D721Med (cell line): ENCODE measurements at regions not wholly inside any gene's neighbourhood (a gene's known extent, or its start where the extent isn't known, plus 50 kb on each side); places are given as distances from the start of the nearest gene placed in this dataset.

Experiments
- DNase-seq: peaks from one replicate; pipeline ENCODE4 v3.0.0; 2011; ENCODE audit warnings: low spot score; ENCODE audit not compliant: insufficient read length
- FAIRE-seq: peaks from 2 replicates; lab custom pipeline; 2011; peaks lifted over from hg19 to GRCh38; lab: Jason Lieb, UNC
- CTCF ChIP-seq: IDR thresholded peaks from 2 replicates; pipeline ENCODE4 v1.5.1; 2012; ENCODE audit warnings: mild to moderate bottlenecking, control low read depth; ENCODE audit not compliant: insufficient read depth; ENCODE audit errors: missing control alignments

DNA sequence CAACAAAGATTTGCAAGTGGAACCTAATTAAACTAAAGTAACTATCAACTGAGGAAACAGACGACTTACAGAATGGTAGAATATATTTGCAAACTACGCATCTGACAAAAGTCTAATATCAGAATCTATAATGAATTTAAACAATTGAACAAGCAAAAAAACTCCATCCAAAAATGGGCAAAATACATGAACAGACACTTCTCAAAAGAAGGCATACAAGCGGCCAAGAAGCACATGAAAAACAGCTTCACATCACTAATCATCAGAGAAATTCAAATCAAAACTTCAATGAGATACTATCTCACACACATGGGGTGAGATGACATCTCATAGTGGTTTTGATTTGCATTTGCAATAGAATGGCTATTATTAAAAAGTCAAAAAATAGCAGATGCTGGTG lies 128.6 kb downstream of the POLR2M start:
- DNase-seq, result no peak
- FAIRE-seq, result no peak
- no peak for TF ChIP-seq CTCF

DNA sequence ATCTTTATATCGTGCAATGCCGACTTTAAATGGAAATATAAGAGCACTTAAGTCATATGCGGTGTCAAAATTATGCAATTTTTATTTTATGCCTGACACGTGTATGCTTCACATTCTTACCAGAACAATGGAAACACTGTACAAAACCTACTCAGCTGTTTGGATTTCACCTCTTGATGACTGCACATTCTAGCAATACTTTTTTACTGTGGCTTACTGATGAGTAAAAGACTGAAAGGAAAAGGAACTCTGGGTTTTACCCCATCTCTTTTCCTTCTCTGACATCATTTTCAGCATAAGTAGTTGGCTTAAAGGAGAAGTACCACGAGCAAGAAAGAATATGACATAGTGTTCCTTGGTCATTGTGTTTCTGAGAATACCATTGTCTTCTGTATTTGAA lies 142.8 kb downstream of the POLR2M start:
- no peak for TF ChIP-seq CTCF
- no peak for FAIRE-seq
- no peak for DNase-seq

- FAIRE-seq, result no peak
Observed at GRCh38 chr15:57854531-57854930, 148.0 kb downstream of the POLR2M start.

DNA sequence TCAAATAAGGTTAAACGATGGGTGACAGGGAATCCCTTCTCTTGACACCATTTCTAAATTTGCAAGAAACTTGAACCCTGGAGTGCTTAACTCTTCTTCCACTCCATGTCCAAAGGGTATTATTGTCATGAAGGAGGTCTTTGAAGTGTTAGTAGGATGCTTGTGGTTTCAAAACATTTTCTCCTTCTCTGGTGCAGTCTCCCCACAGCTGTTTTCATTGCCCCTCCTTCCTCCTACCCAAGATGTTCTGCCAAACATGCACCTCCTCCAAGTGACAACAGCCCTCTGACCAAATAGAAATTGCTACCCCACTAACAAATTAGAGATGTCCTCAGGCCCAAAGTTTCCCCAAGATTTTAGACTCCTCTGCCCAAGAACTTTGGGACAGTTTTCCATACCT lies 151.4 kb downstream of the POLR2M start:
- DNase-seq (no peak), FAIRE-seq (no peak)
- no peak for TF ChIP-seq CTCF

More at GRCh38 chr15:57854531-57854930, 148.0 kb downstream of the POLR2M start:
- no peak for DNase-seq
- TF ChIP-seq CTCF, result no peak

GRCh38 chr15:57859130-57859685 lies 152.7 kb downstream of the POLR2M start:
- FAIRE-seq (no peak), DNase-seq (no peak)
- no peak for TF ChIP-seq CTCF

- peak; percentile 83 for FAIRE-seq
Observed at GRCh38 chr15:57861034-57861638, 154.6 kb downstream of the POLR2M start.

More at GRCh38 chr15:57861034-57861638, 154.6 kb downstream of the POLR2M start:
- DNase-seq, result no peak
- peak; percentile 80 for TF ChIP-seq CTCF
